Stomach smooth muscle (tissue), 2 donors: ENCODE measurements at regions not wholly inside any gene's neighbourhood (a gene's known extent, or its start where the extent isn't known, plus 50 kb on each side); places are given as distances from the start of the nearest gene placed in this dataset.

Source experiments
- H3K27ac ChIP-seq: one replicate; pipeline ENCODE4 v1.7.0; 2013; ENCODE audit warnings: mild to moderate bottlenecking, low read length, inconsistent platforms
- H3K27me3 ChIP-seq, 2 donors: one replicate each; pipeline ENCODE4 v1.7.0; 2013; ENCODE audit warnings: low read length in 2 of 2; ENCODE audit not compliant: insufficient read depth in 2 of 2, control insufficient read depth in 1 of 2
- H3K36me3 ChIP-seq, 2 donors: one replicate each; pipeline ENCODE4 v1.7.0; 2013; ENCODE audit warnings: low read length in 2 of 2; ENCODE audit not compliant: control insufficient read depth in 2 of 2, insufficient read depth in 2 of 2
- H3K4me1 ChIP-seq: one replicate; pipeline ENCODE4 v1.7.0; 2013; ENCODE audit warnings: low read length; ENCODE audit not compliant: control insufficient read depth, insufficient read depth
- H3K4me3 ChIP-seq, 2 donors: one replicate each; pipeline ENCODE4 v1.7.0; 2013; ENCODE audit warnings: low read length in 2 of 2
- H3K9ac ChIP-seq, 2 donors: one replicate each; pipeline ENCODE4 v1.7.0; 2013; ENCODE audit warnings: low read length in 2 of 2, mild to moderate bottlenecking in 1 of 2
- H3K9me3 ChIP-seq, 2 donors: one replicate each; pipeline ENCODE4 v1.7.0; 2013; ENCODE audit warnings: low read length in 2 of 2; ENCODE audit not compliant: control insufficient read depth in 2 of 2
- donor health status: healthy.
- donor health status: Pancreatic carcinoma.

DNA sequence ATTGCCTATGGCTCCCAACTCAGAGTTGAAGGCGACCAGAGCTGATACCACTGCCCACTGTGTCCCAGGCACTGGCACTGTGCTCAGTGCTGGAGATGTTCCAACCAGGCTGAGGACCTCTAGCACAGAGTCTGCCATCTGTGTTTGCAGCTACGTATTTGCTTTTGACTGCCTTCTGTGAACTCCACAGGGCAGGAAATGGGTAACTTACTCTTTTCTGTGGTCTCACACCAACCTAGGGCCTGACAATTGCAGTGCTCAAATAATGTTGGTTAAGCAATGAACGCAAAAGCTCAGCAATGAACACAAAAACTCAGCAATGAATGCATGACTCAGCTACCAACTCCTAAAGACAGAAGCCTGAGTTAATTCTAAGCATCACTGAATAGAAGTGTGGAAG, 202.8 kb downstream of the NUAK1 start:
- Histone ChIP-seq H3K27ac (no peak overlapping the region), H3K4me1 (peaks cover 11% of the 10 kb centered on the region), H3K4me3 (no peak overlapping the region), H3K9me3 (no peaks in the 10 kb centered on the region), H3K27me3 (peaks cover 0 to 2% of the 10 kb centered on the region in 2 donors), H3K9ac (no peak overlapping the region), H3K36me3 (no peaks in the 10 kb centered on the region)

DNA sequence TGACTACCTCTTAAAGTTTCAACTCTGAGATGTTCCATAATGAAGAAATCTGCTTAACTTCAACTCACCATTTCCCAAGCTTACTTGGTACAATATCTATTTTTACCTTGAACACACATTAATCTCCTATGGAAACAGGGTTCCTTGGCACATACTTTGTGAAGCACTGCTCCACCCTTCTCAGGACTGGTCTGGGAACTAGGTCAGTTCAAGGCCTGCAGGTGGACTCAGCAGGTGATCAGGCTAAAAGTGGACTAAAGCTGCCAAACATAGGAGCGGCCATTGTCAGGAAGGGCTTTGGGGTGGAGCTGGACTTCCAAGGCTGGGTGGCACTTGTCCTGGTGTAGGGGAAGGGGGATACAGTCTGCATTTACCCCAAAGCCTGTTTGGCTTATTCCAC, 202.3 kb downstream of the NUAK1 start:
- Histone ChIP-seq H3K4me3 (no peak overlapping the region), H3K27ac (no peak overlapping the region), H3K9ac (no peak overlapping the region), H3K9me3 (no peaks in the 10 kb centered on the region), H3K4me1 (peaks cover 11% of the 10 kb centered on the region), H3K36me3 (no peaks in the 10 kb centered on the region), H3K27me3 (peaks cover 0 to 2% of the 10 kb centered on the region in 2 donors)

DNA sequence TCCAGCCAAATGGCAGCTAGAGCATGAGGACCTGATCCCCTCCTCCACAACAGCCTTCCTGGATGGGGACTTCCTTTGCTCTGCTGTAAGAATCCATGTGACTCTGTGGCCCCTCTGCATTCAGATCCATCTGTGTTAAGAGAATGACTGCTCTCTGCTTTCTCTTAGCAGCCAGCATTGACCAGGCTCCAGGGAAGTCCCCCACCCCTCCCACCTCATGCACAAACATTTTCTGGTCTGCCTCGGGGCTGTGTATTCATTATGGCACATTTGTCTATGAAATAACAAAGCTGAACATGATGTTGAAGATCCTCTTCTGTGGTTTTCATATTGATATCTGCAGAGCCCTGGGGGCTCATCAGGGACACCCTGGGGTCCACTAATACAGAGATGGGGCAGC, 201.7 kb downstream of the NUAK1 start:
- peaks cover 0 to 2% of the 10 kb centered on the region in 2 donors for H3K27me3 ChIP-seq
- no peak overlapping the region for H3K27ac ChIP-seq
- H3K9me3 ChIP-seq: no peaks in the 10 kb centered on the region
- no peak overlapping the region for H3K4me3 ChIP-seq
- H3K36me3 ChIP-seq: no peaks in the 10 kb centered on the region
- H3K4me1 ChIP-seq: peaks cover 11% of the 10 kb centered on the region
- no peak overlapping the region for H3K9ac ChIP-seq

DNA sequence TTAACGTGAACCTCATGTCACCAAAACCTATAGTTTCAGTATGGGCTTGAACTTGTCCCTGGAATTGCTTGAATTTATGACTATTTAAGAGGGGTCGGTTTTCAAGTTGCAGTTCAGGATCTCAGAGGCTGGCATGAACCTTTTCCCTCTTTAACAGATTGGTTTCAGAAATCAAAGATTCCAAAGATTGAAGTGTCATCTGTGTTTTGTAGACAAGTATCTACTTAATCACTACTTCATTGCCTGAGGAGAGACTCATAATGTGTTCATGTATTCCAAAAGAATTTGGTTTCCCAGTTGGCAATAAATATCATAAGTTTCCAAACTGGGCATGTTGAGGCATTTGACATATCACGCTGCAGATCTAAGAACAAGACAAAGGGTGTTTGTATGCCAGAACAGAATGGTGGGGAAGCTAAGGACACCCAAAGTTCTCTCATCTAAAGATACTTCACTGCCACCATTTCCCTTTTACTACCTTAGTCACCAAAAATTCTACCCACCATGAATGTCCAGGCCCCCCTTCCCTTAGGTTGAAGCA, 199.5 kb downstream of the NUAK1 start:
- Histone ChIP-seq H3K4me3 (no peak overlapping the region), H3K27me3 (peaks cover 0 to 2% of the 10 kb centered on the region in 2 donors), H3K27ac (no peak overlapping the region), H3K36me3 (no peaks in the 10 kb centered on the region), H3K9me3 (peaks cover 0 to 2% of the 10 kb centered on the region in 2 donors), H3K9ac (no peak overlapping the region), H3K4me1 (peaks cover 5% of the 10 kb centered on the region)

DNA sequence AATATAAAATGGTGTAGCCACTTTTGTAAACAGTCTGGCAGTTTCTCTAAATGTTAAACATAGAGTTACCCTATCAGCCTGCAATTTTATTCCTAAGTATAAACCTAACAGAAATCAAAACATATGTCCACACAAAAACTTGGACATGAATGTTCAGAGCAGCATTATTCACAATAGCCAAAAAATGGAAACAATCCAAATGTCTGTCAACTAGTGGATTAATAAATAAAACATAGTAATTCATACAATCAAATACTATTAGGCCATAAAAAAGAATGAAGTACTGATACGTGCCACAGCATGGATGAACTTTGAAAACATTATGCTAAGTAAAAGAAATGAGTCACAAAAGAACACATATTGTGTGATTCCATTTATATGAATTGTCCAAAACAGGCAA, 196.5 kb downstream of the NUAK1 start:
- H3K4me1 ChIP-seq: no peaks in the 10 kb centered on the region
- H3K4me3 ChIP-seq: no peak overlapping the region
- no peak overlapping the region for H3K27ac ChIP-seq
- H3K27me3 ChIP-seq: no peaks in the 10 kb centered on the region
- no peaks in the 10 kb centered on the region for H3K36me3 ChIP-seq
- peaks cover 0 to 2% of the 10 kb centered on the region in 2 donors for H3K9me3 ChIP-seq
- no peak overlapping the region for H3K9ac ChIP-seq

DNA sequence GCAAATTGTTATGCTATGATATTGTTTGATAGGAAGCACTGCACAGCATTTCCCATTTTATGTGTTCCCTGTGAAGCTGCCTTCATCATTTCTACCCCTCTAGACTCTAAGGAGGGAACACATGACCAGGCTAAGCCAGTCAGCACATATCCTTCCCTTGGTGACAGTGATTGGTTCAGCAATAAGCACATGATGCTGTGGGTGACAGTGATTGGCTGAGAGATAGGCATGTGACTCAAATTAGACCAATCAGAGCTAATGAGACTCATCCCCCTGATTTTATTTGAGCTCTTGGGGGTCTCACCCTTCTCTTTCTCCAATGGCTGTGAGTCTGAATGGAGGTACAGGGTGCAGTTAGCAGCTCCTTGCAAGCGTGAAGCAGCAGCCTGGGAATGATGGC, 195.2 kb downstream of the NUAK1 start:
- Histone ChIP-seq H3K4me1 (no peaks in the 10 kb centered on the region), H3K9ac (no peak overlapping the region), H3K27me3 (no peaks in the 10 kb centered on the region), H3K9me3 (peaks cover 0 to 2% of the 10 kb centered on the region in 2 donors), H3K4me3 (no peak overlapping the region), H3K36me3 (no peaks in the 10 kb centered on the region), H3K27ac (no peak overlapping the region)

DNA sequence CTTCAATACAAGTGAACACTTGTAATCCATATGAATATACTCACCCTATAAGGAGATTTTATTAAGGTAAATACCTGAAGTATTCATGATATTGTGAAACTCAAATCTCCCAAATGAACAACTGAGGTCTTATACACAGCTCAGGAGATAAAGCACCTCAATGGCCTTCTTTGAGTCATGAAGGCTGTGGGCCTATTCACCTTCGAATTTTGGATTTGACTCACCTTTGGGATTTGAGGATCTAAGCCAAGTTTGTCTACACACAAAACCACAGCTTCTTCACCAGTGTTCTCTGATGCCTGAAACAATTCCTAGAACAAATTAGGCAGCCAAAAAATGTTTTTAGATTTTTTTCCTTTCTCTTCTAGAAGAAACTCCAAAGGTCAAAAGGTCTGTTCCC, 194.1 kb downstream of the NUAK1 start:
- no peaks in the 10 kb centered on the region for H3K36me3 ChIP-seq

DNA sequence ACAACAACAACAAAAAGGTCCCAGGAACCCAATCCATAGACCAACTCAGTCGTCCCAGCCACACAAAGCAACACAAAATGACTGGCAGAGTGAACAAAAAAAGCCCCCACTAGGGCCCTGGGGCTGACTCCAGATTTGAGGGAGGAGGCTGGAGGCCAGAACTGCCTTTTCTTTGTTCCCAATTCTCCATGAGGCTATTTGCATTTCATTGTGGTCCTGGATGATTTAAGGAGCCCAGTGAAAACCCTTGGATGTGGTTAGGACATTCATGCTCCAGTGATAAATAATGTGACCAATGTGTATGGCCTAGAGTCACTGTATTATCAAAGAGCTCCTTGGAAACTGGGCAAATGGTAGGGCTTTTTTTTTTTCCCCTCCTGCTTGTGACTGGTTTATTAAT, 192.9 kb downstream of the NUAK1 start:
- Histone ChIP-seq H3K4me1 (no peaks in the 10 kb centered on the region), H3K36me3 (no peaks in the 10 kb centered on the region), H3K9ac (no peak overlapping the region), H3K27me3 (no peaks in the 10 kb centered on the region), H3K9me3 (peaks cover 0 to 2% of the 10 kb centered on the region in 2 donors), H3K4me3 (no peak overlapping the region), H3K27ac (no peak overlapping the region)

More for the DNA sequence above, 194.1 kb downstream of the NUAK1 start:
- Histone ChIP-seq H3K4me1 (no peaks in the 10 kb centered on the region), H3K9ac (no peak overlapping the region), H3K27me3 (no peaks in the 10 kb centered on the region), H3K27ac (no peak overlapping the region), H3K4me3 (no peak overlapping the region), H3K9me3 (peaks cover 0 to 2% of the 10 kb centered on the region in 2 donors)

DNA sequence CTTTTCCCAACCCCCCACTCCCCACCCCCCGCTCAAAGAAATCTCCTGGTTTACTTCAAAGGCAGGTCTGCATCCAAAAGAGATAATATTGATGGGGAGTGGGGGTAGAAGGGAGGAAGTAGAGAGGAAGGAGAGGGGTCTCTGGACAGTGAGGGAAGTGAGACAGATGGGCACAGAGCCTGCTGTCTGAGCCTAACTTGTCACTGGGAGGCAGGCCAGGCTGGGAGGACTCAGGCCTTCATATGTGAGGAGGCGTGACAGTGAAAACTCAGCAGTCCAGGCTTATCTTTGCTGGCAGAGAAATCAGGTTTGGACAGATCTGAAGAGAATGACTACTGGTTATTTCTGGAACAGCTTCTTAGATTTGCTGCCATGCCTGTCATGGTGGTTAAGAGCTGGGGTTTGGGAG, 192.3 kb downstream of the NUAK1 start:
- H3K27ac ChIP-seq: no peak overlapping the region
- H3K36me3 ChIP-seq: no peaks in the 10 kb centered on the region

DNA sequence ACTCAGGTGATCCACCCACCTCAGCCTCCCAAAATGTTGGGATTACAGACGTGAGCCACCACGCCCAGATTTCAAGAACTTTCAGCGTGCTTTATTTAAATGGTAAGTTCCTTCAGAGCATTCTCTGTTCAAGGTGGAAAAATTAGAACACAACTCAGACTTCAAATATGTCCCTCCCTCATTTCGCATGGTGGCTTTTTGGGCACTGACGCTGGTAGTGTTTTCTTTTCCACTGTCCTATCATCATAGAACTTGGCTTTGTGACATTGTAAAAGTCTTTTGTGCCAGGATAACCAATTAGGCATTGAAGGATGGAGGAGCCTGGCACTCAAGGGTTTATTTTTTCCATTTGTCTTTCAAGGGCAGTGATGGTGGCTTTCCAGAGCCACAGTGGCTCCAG, 190.8 kb downstream of the NUAK1 start:
- H3K9me3 ChIP-seq: peaks cover 0 to 2% of the 10 kb centered on the region in 2 donors
- no peaks in the 10 kb centered on the region for H3K36me3 ChIP-seq
- no peak overlapping the region for H3K4me3 ChIP-seq
- H3K27ac ChIP-seq: no peak overlapping the region
- H3K27me3 ChIP-seq: no peaks in the 10 kb centered on the region
- H3K4me1 ChIP-seq: no peaks in the 10 kb centered on the region
- H3K9ac ChIP-seq: no peak overlapping the region

More for the DNA sequence above, 192.3 kb downstream of the NUAK1 start:
- H3K9me3 ChIP-seq: peaks cover 0 to 2% of the 10 kb centered on the region in 2 donors
- H3K9ac ChIP-seq: no peak overlapping the region
- H3K4me1 ChIP-seq: no peaks in the 10 kb centered on the region
- no peak overlapping the region for H3K4me3 ChIP-seq
- no peaks in the 10 kb centered on the region for H3K27me3 ChIP-seq

DNA sequence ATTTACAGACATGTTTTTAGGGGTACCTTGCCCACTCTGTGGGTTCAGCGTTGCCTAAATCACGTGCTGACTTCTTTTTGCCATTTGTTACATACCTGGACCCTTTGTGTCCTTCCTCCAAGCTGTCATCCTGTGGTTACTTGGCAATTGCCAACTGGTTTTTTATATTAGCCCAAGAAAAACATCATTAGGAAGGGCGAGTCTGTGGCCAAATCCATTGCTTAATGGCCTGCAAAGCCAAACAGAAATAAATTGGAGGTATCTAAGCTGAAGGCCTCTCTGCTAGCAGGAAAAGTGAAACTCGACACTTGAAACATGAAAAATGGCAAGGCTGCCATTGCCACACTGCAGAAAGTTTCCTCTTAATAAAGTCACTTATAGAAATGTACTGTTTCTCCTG, 190.4 kb downstream of the NUAK1 start:
- Histone ChIP-seq H3K36me3 (no peaks in the 10 kb centered on the region), H3K4me3 (no peak overlapping the region), H3K9ac (no peak overlapping the region), H3K9me3 (peaks cover 0 to 2% of the 10 kb centered on the region in 2 donors), H3K27me3 (no peaks in the 10 kb centered on the region), H3K27ac (no peak overlapping the region), H3K4me1 (no peaks in the 10 kb centered on the region)
